ENCODE measurements at regions not wholly inside any gene's neighbourhood (a gene's known extent, or its start where the extent isn't known, plus 50 kb on each side); places are given as distances from the start of the nearest gene placed in this dataset.

DNA sequence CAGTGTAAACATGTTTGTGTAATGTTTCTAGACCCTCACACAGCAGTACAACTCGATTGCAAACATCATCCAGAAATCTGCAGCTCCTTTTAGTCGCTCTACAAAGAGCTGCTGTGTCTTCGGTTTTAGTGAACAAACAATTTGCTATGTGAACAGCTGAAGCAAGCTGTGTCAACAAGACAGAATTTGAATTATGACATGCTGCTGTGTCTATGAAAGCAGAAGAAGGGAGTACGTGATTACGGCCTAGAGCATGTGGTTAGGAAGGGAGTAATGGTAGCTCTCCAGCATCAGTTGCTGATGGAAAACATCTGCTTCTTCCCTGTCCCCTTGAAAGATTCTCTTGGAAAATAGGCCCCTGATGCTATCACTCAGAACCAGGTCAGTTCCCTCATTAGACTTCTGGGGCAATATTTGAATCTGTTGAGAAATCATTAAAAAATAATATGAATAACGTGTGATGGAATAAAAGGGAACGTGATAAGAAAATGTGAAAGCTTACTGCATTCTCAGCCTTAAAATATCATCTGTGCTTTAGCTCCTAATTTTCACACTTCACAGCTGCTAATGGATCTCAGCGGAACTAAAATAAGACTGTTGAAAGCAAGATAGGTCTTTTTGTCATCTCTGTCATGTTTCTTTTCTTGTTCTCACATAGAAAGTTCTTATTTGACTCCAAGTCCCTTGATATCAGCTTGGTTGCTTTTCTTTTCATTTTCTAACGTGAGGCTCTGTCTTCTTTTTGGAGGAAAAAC, 891.5 kb downstream of the ROBO2 start:
- Mint-ChIP-seq H3K36me3 (ENCODE audit: insufficient read depth in 1 of 3, low read depth in 3 of 3) (no peaks in the 10 kb centered on the region), H3K27me3 (ENCODE audit: low read depth) (no peaks in the 10 kb centered on the region), H3K9me3 (no peaks in the 10 kb centered on the region), H3K4me1 (peaks cover 0 to 15% of the 10 kb centered on the region in 2 experiments; a peak in 3 of 4 replicates), H3K4me3 (no peak overlapping the region), H3K27ac (peak overlapping the region in 1 of 3 experiments; percentile 3; a peak in 1 of 7 replicates)
- TF ChIP-seq, protein P1, sequence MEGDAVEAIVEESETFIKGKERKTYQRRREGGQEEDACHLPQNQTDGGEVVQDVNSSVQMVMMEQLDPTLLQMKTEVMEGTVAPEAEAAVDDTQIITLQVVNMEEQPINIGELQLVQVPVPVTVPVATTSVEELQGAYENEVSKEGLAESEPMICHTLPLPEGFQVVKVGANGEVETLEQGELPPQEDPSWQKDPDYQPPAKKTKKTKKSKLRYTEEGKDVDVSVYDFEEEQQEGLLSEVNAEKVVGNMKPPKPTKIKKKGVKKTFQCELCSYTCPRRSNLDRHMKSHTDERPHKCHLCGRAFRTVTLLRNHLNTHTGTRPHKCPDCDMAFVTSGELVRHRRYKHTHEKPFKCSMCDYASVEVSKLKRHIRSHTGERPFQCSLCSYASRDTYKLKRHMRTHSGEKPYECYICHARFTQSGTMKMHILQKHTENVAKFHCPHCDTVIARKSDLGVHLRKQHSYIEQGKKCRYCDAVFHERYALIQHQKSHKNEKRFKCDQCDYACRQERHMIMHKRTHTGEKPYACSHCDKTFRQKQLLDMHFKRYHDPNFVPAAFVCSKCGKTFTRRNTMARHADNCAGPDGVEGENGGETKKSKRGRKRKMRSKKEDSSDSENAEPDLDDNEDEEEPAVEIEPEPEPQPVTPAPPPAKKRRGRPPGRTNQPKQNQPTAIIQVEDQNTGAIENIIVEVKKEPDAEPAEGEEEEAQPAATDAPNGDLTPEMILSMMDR (conservative IDR thresholded peaks at IDR 0.05), result no peak
- Histone ChIP-seq H2BK20ac (ENCODE audit: low read depth, low read length, poor library complexity, severe bottlenecking) (no peak overlapping the region), H3K27me3 (ENCODE audit: insufficient read depth, low read length) (no peaks in the 10 kb centered on the region), H3K23me2 (ENCODE audit: insufficient read length, low read depth, low read length, poor library complexity, severe bottlenecking) (no peaks in the 10 kb centered on the region), H2AFZ (ENCODE audit: low read length) (no peak overlapping the region), H3K9me3 (ENCODE audit: control insufficient read depth, low read depth, low read length) (no peaks in the 10 kb centered on the region), H3T11ph (ENCODE audit: low read length) (no peak overlapping the region), H4K8ac (replicated peaks; ENCODE audit: insufficient read length, low read depth, low read length) (no peak overlapping the region), H3K56ac (ENCODE audit: insufficient read length, low read depth, low read length) (no peak overlapping the region), H2BK12ac (ENCODE audit: insufficient read length, low read depth, low read length) (no peak overlapping the region), H3K27ac (ENCODE audit: insufficient read length, low read depth, low read length) (no peak overlapping the region), H3K9ac (ENCODE audit: extremely low read depth, insufficient read length, low read length) (no peak overlapping the region), H3K4me2 (ENCODE audit: insufficient read depth, insufficient read length, low read length) (no peak overlapping the region), H4K20me1 (ENCODE audit: control insufficient read depth, insufficient read depth, insufficient read length) (no peaks in the 10 kb centered on the region), H2BK5ac (ENCODE audit: insufficient read length, low read length) (no peak overlapping the region), H3K79me2 (ENCODE audit: insufficient read depth, low read length) (no peaks in the 10 kb centered on the region), H3K79me1 (ENCODE audit: insufficient read depth, low read depth, low read length, poor library complexity, severe bottlenecking) (no peaks in the 10 kb centered on the region), H4K91ac (ENCODE audit: insufficient read length, low read depth, low read length) (no peak overlapping the region), H3K4me1 (ENCODE audit: insufficient read depth, low read length) (no peaks in the 10 kb centered on the region; the same call in 1 of the 2 replicates), H2BK15ac (ENCODE audit: low read depth, low read length) (no peak overlapping the region), H3K14ac (ENCODE audit: insufficient read depth, low read length) (no peak overlapping the region), H3K18ac (ENCODE audit: insufficient read length, low read depth, low read length) (no peak overlapping the region), H3K23ac (ENCODE audit: insufficient read length, low read depth, low read length) (no peak overlapping the region), H3K4ac (ENCODE audit: low read depth, low read length) (no peak overlapping the region), H2AK5ac (ENCODE audit: insufficient read length, low read length) (no peak overlapping the region), H4K5ac (ENCODE audit: insufficient read length, low read depth, low read length) (no peak overlapping the region), H2BK120ac (ENCODE audit: low read depth, low read length, poor library complexity, severe bottlenecking) (no peak overlapping the region)
- 100% methylated on average over 2 of the region's 9 CpGs for WGBS (ENCODE audit: extremely low coverage, insufficient read length, low lambda C conversion rate)
- DNase-seq, result no peak
